GM19395 (cell line): ENCODE measurements at regions not wholly inside any gene's neighbourhood (a gene's known extent, or its start where the extent isn't known, plus 50 kb on each side); places are given as distances from the start of the nearest gene placed in this dataset.

Source experiments
- ATAC-seq: cut with Tn5 transposase; IDR thresholded peaks from one replicate; pipeline ENCODE4 v1.9.1; 2021; ENCODE audit warnings: mild to moderate bottlenecking, moderate library complexity; ENCODE audit not compliant: unreplicated experiment

DNA sequence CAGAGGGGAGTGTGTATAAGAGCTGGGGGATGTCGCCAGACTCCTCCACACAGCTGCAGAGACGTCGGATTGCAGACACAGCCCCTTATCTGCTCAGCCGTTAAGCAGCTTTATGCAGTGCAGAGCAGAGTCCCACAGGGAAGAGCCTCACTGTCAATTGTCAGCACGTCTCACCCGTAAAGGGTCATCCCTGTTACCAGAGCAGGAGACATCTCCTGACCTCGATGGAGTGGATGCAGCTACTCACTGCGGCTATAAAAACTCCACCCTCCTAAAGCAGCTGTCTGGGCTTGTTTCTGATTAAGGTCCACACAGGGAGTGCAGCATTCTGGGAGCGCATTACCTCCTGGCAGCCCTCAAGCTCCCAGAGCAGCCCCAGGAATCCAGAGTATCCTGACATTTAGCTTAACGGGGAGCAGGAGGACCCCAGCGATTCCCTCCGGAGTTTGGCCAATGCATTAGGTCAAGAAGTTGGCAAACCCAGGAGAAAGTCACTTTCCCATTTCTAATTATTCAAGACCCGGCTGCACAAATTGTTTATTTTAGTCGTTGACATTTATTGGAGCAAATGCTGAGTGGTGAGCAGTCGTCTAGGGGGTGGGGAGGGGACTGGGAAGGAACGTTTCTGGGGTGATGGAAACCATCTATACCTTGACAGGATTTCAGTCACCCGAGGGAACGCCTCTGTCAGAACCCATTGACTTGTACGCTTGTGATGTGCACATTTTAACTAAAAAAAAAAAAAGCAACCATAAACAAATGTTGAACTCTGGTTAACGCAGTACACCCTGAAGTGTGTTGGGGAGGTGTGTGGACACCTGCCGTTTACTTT, 100.0 kb upstream of the ZNF469 start:
- no peak for ATAC-seq

DNA sequence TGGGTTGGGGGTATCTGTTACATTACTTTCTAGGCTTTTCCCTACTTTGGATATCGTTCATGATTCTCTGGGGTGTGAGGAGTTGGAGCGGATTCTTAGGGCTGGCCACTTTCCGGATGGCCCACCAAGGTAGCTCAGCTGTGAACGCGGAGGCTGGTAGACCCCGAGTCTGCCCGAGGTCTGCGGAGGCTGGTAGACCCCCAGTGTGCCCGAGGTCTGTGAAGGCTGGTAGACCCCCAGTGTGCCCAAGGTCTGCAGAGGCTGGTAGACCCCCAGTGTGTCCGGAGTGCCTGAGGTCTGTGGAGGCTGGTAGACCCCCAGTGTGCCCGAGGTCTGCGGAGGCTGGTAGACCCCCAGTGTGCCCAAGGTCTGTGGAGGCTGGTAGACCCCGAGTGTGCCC, 99.2 kb upstream of the ZNF469 start:
- ATAC-seq: no peak

DNA sequence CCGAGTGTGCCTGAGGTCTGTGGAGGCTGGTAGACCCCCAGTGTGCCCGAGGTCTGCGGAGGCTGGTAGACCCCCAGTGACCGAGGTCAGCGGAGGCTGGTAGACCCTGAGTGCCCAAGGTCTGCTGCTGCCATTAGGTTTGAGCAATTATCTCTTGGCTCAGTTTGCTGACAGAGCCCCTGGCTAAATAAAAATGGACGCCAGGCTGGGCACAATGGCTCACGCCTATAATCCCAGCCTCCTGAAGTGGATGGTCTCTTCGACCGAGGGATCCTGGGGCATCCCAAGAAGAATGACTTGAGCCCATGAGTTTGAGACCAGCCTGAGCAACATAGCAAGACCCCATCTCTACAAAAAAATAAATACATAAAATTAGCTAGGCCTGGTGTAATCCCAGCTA, 98.7 kb upstream of the ZNF469 start:
- no peak for ATAC-seq

DNA sequence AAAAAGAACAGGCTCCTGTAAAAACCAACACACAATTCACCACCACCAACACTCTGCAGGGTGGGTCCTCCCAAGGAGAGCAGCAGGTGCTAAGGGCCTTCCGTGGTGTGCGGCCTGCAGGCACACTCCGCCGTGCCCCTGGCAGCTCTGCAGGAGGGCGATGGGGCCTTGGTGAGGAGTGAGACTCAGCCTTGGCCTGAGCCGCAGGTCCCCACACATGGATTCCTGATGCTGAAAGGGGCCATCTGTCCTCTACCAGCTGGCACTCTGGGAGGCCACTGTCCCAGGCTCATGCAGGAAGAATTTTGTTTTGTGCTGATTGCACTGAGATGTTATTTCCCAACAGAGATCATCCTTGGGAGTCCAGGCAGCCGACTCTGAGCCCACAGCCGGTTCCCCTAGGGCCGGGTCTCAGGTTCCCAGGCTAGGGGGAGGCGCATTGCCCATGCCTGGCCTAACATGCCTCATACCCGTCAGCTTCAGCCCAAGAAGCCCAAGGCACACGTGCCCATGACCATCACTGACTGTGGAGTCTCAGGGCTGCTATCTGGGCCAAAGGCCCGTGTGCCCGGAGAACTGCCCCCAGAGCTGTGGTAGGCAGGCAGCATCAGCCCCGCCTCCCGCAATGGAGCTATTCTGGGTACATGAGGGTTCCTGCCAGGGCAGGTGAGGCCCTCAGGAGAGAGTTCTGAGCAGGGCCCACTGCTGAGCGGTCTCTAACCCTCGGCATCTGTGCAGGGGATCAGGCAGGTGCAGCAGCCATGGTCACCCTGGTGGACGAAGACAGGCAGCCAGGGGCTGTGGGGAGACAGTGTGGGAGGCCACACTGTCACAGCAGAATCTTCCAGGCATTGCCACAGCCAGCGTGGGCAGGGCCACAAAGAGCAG, 97.9 kb upstream of the ZNF469 start:
- no peak for ATAC-seq

DNA sequence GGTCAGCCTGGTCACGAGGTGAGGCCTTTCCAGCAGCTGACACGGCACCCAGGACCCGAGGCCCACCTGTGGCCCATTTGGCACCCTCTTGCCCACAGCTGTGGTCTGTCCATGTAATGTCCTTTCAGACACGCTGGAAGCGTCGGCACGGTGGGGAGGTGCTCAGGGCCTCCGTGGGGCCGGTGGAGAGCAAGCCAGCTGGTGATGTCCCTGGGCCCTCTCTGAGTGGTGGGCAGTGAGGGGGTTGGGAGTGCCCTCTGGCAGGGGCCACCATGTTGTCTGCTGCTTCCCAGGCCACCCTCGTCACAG, 97.3 kb upstream of the ZNF469 start:
- ATAC-seq: no peak

DNA sequence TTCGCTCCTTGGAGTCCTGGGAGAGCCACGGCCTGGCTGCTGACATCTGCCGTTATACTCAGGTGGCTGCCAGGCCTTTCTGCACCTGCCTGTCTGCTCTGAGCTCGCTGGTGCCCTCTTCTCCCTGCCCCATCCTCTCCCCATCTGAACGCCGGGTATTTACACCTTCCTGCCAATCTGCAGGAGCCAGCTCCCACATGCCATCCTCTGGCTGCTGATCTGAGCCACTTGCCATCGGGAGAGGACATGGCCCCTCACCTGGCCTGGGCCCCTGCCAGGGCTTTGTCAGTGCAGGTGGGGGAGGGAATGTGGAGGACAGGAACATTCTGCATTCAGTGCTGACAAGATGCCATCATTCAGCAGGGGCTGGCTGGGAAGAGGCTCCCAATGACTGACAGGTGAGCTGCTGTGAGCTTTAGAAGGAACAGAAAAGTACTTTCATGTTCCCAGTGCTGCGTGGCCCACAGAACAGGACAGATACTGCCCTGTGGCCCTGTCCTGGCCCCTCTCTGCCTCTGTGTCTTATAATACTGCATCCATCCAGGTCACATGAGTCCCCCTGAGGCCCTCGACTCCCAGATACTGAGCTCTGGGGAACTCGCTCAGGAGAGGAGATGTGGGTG, 96.3 kb upstream of the ZNF469 start:
- ATAC-seq: no peak

DNA sequence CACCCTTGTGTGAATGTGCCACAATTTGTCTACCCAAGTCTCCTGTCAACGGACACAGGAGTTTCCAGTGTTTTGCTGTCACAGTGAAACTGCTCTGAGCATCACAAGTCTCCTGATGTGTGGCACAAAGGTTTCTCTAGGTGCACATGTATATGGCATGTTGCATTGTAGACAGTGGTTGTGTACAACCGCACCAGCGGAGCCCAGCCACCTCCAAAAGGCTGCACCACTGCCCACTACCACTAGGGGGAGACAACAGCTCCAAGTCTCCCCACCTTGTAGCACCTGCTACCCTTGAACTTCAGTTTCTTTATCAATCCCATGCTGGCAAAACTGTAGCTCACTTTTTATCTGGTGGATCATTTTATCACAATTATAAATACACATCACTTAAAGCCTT, 95.5 kb upstream of the ZNF469 start:
- ATAC-seq: no peak

DNA sequence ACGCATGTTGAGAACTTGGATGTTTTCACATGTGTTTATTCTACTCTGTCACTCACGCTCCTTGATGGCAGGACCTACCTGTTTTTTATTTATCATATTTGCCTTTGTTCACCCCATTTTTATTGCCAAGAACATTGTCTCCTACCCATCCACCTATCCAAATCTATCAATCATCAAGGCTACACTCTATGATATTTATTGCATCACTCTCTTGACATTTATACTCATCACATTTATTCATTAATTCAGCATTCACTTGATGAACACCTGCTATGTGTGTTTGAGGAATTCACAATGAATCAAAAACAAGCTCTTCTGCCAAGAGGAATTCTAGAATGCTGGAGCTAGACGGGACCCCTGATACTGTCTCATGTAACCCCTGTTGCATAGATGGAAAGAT, 94.5 kb upstream of the ZNF469 start:
- ATAC-seq: no peak

DNA sequence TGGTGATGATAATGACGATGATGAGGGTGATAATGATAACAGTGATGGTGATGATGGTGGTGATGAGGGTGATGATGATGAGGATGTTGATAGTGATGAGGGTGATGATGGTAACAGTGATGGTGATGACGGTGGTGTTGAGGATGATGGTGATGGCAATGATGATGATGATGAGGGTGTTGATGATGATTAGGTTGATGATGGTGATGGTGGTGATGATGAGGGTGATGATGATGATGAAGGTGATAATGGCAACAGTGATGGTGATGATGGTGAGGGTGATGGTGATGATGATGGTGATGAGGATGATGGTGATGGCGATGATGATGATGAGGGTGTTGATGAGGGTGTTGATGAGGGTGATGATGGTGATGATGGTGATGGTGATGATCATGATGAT, 93.8 kb upstream of the ZNF469 start:
- no peak for ATAC-seq

DNA sequence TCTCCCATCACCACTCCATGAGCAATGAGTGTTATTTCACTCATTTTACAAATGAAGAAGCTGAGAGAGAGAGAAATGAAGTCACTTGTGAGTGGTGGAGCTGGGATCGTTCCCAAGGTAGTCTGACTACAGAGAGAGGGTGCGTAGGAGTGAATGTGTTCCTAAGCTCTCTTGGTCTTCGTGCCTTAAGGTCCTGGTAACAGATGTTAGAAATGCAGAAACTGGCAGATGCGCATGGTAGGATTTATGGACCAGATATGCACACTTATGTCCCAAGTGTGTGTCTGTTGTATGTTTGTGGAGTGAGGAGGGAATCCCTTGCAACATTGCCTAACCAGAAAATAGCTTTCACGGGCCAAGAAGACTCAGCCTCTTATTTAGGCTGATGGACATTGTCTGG, 93.2 kb upstream of the ZNF469 start:
- no peak for ATAC-seq

DNA sequence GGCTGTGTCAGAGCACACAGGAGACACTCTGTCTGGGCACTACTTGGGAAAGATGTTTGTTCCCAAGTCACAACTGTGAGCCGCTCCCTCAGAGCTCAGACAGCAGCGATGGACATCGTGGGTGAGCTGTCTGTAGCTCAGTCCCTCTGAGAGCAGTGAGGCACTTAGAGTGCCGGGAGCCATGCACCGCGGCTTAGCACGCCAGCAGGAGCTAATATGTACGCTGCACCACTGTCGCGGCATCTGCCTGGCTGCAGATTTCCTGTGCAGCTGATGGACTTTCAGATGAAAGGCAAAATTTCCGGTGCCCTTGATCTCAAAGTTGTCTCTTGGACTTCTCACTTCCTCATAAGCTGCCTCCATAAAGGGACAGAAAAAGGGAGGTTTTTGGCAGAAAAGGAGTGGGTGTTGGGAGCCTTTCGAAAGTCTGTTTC, 92.8 kb upstream of the ZNF469 start:
- no peak for ATAC-seq

DNA sequence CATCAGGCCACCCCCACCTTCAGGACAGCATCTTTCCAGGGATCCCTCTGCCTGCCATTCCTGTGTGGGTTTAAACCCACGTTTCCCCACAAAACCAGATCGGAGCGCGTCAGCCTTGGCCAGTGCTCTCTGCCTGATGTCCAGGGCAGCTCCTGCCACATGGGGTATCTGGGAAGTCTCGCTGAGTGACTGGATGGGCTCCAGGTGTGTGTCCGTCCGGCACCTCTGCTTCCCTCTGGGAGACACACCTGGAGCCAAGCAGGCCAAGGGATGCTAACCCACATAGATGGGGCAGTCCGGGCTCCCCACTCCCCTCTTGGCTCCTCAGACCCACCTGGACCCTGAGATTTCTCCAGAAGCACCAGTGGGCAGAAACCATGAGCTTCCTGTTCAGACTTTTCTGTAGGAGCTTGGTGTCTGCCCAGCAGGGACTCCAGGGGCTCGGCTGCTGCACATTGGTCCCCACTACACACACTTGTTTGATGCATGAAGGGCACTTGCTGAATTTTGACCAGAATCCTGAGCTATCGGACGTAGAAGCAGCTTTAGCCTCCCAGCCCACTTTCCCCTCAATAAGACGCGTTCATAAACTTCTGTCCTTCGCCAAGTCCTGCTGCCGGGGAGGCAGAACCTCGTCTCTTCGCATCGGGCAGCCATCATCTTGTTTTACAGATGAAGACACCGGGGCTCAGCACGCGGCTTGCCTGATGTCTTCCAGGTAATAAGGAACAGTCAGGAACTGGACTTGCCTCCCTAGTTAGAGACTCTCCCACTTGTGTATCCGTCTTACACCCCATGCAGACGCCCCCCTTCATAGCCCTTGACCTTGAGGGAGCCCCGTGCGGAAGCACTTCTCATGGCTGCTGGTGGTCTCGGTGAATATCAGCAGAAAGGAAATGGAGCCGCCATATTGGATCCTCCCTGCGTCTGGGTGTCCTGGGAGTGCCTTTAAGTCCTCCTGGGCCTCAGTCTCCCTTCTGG, 91.6 kb upstream of the ZNF469 start:
- ATAC-seq: no peak

DNA sequence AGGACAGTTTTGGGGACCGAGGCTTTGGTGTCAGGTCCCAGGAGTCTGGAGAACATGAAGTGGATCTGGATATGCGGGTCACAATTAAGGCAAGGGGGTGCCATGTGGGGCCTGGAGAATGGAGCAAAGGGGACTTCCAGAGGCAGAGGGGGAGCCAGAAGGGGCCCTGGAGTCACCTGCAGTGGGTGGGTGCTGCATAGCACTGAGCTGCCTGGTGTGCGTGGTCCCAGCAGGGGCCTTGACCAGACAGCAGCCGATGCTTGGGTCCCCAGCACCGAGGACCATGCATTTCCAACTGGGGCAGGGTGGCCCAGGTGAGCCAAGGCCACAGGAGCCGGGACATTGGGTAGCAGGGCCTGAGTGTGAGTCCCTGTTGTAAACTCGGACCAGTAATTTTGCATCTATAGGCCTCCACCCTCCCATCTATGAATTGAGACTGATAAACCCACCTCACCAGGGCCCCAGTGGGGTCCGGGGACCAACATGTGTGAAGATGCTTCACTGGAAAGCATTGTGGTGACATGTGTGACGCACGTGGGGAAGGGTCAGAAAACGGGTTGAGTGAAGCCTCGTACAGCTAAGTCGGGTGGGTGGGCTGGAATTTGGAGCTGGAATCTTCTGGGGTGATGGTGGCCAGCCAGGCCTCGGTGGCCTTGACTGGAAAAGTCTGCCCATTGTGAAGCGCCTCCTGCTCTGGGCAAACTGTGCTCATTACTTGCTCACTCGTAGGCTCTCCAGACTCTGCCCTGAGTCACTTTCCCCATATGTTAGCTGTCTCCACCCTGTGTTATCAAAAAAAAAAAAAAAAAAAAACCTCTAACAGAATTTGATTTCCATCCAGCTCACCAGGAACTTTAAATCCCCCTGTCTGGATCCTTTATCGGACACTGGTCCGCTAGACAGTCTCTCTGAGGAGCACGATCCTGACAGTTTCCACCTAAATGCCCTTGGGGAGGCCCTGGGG, 90.5 kb upstream of the ZNF469 start:
- ATAC-seq: no peak

DNA sequence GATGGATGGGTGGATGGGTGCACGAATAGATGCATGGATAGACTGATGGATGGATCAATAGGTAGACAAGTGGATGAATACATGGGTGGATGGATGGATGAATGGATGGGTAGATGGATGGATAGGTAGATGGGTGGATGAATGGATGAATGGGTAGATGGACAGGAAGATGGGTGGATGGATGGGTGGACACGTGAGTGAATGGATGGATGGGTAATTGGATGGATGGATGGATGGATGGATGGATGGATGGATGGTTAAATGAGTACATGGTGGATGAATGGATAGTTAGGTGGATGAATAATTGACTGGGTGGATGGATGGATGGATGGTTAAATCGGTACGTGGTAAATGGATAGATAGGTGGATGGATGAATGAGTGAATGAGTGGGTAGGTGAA, 89.7 kb upstream of the ZNF469 start:
- ATAC-seq: no peak

DNA sequence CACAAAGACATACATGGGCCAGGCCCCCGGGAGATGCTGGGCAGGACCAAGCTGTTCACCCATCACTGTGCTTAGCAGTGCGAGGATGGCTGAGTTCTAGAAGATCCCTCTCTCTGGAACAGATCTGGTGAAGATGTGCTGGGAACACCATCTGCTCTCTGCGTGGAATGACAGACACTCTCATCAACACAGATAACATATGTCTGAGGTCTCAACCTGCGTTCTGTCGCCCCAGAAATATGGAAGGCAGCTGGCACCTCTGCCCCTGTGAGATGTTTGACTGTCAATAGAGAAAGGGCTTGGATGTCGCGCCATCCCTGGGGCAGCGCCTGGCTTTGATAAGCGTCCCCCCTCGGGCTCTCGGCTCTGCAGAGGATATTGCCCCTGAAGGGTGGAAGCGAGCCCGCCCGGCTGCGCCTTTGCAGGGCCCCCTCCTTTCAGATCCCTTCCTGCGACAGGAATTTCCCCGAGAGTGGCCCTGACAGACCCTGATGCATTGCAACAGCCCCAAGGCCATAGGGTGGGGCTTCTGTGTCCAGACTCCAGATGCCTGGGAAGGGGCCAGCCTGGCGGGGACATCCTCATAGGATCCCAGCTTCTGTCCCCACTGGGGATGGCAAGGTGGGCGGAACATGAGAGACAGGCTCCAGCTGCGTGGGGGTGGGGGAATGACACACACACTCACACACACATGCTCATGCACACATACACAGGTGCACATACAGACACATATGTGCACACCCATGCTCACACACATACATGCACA, 86.9 kb upstream of the ZNF469 start:
- no peak for ATAC-seq

DNA sequence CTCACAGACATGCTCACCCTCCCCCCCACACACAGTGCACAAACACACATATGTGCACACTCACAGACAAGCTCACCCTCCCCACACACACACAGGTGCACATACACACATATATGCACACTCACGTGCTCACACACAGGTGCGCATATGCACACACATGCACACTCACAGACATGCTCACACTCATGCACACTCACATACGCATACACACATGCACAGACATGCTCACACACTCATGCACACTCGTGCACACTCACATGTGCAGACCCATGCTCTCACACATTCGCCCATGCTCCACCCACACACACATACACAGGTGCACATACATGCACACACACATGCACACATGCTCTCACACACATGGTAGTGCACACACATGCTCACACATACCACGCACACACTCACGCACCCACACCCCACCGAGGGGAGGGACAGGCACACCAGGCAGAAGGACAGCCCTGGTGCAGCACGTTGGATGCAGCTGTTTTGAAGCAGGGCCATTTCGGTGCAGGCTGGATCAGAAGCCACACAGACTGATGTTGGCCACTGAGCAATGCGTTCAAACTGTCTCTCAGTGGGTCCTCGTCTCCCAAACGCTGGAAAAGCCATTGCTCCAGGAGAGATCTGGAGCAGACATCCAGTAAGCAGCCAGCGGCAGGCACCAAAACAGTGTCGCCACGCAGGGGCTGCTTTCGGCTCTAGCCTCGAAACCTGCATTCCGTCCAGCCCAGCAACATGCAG, 86.2 kb upstream of the ZNF469 start:
- ATAC-seq: no peak

DNA sequence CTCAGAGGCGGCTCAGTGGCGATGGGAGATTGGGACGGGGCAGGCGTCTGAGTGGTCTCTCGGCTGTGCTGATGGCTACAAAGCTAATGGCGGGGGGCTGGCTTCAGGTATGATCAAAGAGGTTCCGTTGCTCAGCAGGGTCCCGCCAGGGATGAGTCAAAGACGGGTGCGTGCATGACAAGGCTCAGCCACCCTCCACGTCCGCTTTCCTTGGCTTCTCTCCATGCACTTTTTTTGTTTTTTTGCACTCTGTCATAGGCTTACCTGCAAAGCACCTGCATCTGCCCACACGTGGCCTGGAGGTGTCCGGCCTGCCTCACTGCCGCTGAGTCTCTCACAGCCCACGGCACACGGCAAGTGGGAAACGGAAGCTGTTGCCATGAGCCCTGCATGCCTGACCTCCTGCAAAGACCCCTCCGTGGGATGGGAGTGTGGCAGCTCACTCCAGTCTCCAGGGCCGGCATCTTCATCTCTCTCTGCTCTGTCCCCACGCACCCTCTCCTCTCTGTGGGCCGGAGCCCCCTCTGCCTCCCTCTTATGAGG, 85.5 kb upstream of the ZNF469 start:
- ATAC-seq: no peak
